Cerebellar cortex (tissue), 1 donor: ENCODE measurements at regions not wholly inside any gene's neighbourhood (a gene's known extent, or its start where the extent isn't known, plus 50 kb on each side); places are given as distances from the start of the nearest gene placed in this dataset.

ENCODE experiments used
- DNase-seq: peaks from one replicate; pipeline ENCODE4 v3.0.0-alpha.2; 2015; ENCODE audit warnings: low spot score

- no peak for DNase-seq
Measured at GRCh38 chr20:60512443-60512842, 554.2 kb downstream of the CDH26 start.

- DNase-seq = no peak
Measured at GRCh38 chr20:60513141-60513540, 554.9 kb downstream of the CDH26 start.

GRCh38 chr20:60516442-60516841, 558.2 kb downstream of the CDH26 start:
- no peak for DNase-seq

- DNase-seq = no peak
Measured at GRCh38 chr20:60518022-60518421, 559.8 kb downstream of the CDH26 start.

GRCh38 chr20:60525397-60525796, 567.2 kb downstream of the CDH26 start:
- DNase-seq = no peak

GRCh38 chr20:60527656-60528055, 569.4 kb downstream of the CDH26 start:
- no peak for DNase-seq

GRCh38 chr20:60528141-60528540, 569.9 kb downstream of the CDH26 start:
- DNase-seq = no peak

DNA sequence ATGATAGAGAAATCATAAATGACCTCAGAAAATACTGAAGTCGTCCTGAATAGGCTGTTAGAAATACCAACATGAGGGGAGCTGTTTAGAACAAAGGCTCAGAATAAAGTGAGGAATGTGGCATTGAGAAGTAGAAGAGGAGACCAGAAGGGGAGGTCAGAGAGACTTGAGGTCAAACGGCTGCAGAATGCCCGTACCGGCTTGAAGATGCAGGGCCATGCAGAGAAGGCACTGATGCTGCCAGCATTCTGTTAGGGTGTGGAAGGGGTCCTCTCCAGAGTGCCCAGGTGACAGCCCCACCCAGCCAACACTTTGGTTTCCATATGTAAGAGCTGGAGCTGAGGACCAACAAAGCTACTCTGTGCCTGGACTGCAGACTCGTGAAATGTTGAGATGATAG, 570.9 kb downstream of the CDH26 start:
- DNase-seq = no peak

DNA sequence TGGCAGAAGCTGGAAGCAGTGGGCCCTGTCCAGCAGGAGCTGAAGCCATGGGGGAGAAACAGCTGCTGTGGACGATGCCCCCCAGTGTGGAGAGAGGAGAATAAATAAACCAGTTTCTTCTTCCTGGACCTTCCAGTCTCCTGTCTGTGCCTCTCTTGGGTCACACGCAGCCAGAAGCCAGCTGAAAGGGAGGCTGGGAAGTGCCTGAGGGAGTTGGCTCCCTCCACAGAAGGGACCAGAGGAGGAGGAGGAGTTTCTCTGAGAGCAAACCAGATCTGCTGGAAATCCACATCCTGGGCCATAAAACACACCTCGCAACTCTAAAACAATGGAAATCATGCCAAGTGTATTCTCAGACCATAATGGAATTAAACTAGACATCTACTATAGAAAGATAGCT, 577.0 kb downstream of the CDH26 start:
- no peak for DNase-seq

DNA sequence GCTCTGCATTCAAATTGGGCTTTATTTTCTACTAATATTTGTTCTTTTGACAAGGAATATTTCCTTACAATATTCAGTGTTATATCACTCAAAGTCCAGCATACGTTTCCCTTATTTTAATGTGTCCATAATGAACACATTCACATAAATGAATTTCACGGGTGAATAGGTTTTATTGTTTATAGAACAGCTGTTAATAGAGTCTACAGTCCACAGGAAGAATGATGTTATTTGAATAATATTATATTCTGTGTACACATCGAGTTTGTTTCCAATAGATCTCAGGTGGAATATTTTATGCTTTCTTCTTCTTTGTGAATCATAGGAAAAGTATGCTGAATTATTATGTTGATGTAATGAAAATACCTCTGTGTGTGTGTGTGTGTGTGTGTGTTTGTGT, 582.4 kb downstream of the CDH26 start:
- no peak for DNase-seq

DNA sequence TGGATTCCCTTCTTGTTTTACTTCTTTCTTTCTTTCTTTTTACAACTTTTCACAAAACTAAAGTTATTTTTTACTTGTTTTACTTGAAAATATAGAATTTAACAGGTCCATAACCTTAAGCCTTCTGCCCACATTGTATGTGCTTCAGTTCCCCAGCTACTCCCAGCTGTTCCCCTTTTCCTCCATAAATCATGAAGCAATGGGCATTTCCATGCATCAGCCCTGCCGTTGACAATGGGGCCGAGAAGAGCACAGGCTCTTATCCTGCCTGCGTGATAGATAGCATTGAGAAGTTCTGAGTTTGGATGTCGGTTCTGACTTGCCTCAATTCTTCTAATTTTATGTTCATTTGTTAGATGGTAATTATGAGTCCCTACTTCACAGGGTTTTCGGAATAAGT, 583.8 kb downstream of the CDH26 start:
- DNase-seq = no peak

- no peak for DNase-seq
Measured at GRCh38 chr20:60543598-60543997, 585.4 kb downstream of the CDH26 start.

- DNase-seq = no peak
Measured at GRCh38 chr20:60553095-60553494, 594.9 kb downstream of the CDH26 start.

GRCh38 chr20:60558486-60558885, 600.3 kb downstream of the CDH26 start:
- no peak for DNase-seq

- DNase-seq = no peak
Measured at GRCh38 chr20:60559462-60559861, 601.2 kb downstream of the CDH26 start.

DNA sequence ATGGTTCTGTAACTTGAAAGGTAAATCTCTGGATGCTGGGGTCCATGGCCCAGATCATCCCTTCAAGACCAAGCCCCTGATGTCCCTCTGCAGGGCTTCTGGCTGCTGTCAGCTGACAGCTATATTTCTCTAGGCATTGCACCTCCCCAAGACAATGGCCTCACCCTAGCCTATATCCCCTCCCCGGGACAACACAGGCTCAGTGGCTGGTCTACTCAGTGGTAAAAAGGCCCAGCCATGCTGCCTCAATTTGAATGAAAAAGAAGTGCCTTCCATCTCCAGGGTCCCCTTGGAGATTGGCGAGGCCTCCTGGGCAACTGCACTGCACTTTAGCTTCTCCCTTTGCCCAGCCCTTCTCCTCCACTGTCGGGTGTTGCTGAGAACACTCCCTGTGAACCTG, 602.8 kb downstream of the CDH26 start:
- DNase-seq = no peak

DNA sequence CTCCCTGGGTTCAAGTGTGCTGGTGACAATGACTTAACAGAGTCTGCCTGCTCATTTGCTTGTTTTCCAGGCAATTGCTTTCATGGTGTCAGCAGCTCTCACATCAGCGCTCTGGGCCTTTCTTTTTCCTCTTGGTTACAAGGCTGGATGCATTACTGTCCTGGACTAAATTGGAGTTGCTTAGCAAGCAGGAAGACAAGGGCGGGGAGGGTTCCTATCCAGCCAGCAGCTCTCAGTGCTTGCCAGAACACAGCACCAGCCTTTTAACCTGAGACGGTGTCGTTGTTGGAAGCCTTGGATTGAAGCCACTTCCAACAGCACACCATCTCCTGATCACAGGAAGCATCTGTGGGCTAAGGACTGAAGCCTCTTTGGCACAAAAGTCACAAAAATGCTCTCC, 606.9 kb downstream of the CDH26 start:
- DNase-seq = no peak

DNA sequence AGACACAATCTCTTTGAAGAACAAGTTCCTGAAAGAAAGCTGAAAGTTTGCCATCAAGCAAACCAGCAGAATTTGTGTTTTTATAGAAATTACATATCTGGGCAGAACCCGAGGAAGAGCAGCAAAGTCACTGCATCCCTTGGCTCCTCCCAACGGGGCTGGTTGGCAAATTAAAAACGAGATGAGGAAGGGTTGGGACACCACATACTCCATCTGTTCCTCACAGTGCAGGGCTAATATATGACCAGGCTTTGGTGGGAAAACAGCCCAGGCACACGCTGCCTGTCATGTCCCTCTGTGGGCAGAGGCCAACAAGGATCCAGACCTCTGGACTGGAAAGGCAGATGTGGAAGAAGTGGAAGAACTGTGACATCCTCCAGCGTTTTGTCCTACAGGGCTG, 607.3 kb downstream of the CDH26 start:
- DNase-seq = no peak

GRCh38 chr20:60569116-60569515, 610.9 kb downstream of the CDH26 start:
- DNase-seq = no peak

DNA sequence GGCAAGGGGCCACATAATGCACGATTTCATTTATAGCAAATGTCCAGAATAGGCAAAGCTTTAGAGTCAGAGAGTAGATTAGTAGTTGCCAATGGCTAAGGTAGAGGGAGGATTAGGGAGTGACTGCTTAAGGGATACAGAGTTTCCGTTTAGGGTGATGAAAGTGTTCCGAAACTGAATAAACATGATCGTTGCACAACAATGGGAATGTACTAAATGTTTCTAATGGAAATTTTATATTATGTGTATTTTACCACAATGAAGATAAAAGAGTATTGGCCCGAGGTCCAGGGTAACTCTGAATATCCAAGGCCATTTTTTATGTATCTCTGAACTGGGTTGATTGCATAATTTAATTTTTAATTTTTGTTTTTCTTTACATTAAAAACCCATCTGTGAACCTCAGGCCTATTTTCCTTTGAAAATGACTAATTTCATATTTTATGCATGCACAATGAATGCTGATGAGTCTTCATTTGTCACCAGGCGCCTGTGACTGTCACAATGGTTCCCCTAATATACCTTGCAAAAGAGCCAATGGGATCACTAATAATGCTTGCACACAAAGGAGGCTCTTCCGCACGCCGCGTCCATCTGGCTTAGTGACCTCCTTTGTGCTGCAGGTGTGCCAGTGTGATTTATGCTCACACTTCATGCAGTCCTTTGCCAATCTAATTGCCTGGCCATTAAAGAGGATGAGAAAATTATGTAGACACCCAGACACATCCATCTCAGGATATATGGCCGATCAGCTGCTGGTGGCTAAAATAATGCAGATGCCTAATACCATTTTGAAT, 612.5 kb downstream of the CDH26 start:
- no peak for DNase-seq

GRCh38 chr20:60573003-60573680, 614.9 kb downstream of the CDH26 start:
- DNase-seq = peak; percentile 4

DNA sequence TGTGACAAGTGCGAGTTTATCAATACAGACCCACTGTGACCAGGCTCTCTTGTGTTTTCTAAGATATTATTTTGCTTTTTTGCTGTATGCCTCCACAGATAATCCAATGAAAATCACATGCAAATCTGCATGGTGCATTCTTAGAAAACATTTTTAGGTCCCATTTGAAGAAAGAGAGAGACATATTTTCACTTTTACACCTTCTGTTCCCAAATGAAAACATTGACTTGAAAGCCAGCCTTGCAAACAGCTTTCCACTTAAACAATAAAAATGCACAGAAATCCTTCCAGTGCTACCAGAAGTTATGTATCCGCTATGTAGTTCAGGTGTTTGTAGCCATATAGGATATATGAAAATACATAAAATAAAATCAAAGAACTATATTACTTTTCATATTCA, 618.0 kb downstream of the CDH26 start:
- DNase-seq = no peak

DNA sequence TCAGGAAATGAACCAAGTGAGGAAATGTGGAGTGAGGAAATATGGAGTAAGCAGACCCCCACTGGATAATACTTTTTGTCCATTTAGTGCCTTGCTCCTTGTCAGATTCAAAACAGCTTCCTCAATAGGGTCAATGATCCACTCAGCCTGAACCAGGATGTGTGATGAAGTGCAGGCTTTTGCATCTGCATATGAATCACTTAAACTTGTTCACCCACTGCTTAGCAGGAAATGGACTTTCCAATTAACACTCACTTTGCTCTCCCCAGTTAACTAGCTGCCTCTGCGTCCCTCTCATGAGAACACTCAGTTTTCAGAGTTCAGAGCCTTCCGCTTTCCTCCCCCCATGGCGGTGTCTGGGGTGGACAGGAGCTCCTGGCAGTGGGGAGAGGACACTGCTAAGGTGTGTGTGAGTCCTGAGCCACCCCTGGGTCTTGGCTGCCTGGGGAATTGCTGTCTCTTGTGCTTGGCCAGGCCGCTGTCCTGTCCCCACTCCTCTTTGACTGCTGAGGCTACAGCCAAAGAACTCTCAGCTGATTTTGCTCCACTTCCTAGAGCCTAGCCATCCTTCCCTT, 621.8 kb downstream of the CDH26 start:
- no peak for DNase-seq
